Gastroesophageal sphincter (tissue), 4 donors: ENCODE measurements at regions not wholly inside any gene's neighbourhood (a gene's known extent, or its start where the extent isn't known, plus 50 kb on each side); places are given as distances from the start of the nearest gene placed in this dataset.

Source experiments
- ATAC-seq: fragments of 150-250 bp; one replicate; pipeline ENCODE4 v1.9.1; 2016; ENCODE audit warnings: mild to moderate bottlenecking, moderate library complexity
- H3K27ac ChIP-seq, 4 donors: fragments of 200-600 bp; sonication (generic) in 3 of 4; 1 replicate in 3 of 4; 2 replicates in 1 of 4; pipeline ENCODE4 v1.5.1; 2016 to 2019
- H3K27me3 ChIP-seq: fragments of 200-600 bp; sonication (generic); one replicate; pipeline ENCODE4 v1.5.1; 2019
- H3K36me3 ChIP-seq, 2 donors: fragments of 200-600 bp; sonication (generic); one replicate each; pipeline ENCODE4 v1.5.1; 2019; ENCODE audit warnings: control low read depth in 1 of 2
- H3K4me1 ChIP-seq, 3 donors: fragments of 200-600 bp; sonication (generic); 1 replicate in 2 of 3; 2 replicates in 1 of 3; pipeline ENCODE4 v1.5.1; 2016 to 2019; ENCODE audit warnings: control low read depth in 2 of 3
- H3K4me3 ChIP-seq, 2 donors: fragments of 200-600 bp; sonication (generic); one replicate each; pipeline ENCODE4 v1.5.1; 2019; ENCODE audit warnings: mild to moderate bottlenecking in 1 of 2, moderate library complexity in 1 of 2
- H3K9me3 ChIP-seq, 3 donors: fragments of 200-600 bp; sonication (generic); one replicate each; pipeline ENCODE4 v1.5.1; 2017 to 2019; ENCODE audit warnings: control low read depth in 2 of 3
- CTCF ChIP-seq, 4 experiments: fragments of 200-600 bp in 2 of 4; fragments of 450-650 bp in 2 of 4; sonication (generic) in 1 of 4; IDR thresholded peaks; one replicate each; pipeline ENCODE4 v1.5.1; 2017 to 2019; ENCODE audit warnings: antibody characterized with exemption in 4 of 4, mild to moderate bottlenecking in 2 of 4, moderate library complexity in 2 of 4
- EP300 ChIP-seq: sonication (generic); formaldehyde crosslinking; IDR thresholded peaks from one replicate; pipeline ENCODE4 v1.6.1; 2017; ENCODE audit warnings: antibody characterized with exemption, mild to moderate bottlenecking
- POLR2A ChIP-seq, 2 donors: fragments of 450-650 bp; IDR thresholded peaks; one replicate each; pipeline ENCODE4 v1.6.1; 2017; ENCODE audit warnings: antibody characterized with exemption in 2 of 2, mild to moderate bottlenecking in 2 of 2, moderate library complexity in 1 of 2
- POLR2AphosphoS5 ChIP-seq: sonication (generic); formaldehyde crosslinking; IDR thresholded peaks from one replicate; pipeline ENCODE4 v1.6.1; 2017; ENCODE audit warnings: antibody characterized with exemption
- WGBS, 2 donors: methylation state at CpG; one replicate each; pipeline ENCODE4 v1.1.5; 2018; ENCODE audit warnings: low coverage in 1 of 2; 5-methylcytosine and 5-hydroxymethylcytosine counted together

GRCh38 chr2:221337957-221338685, 234.0 kb downstream of the EPHA4 start:
- no peak for ATAC-seq
- H3K36me3 ChIP-seq, result no peaks in the 10 kb centered on the region
- TF ChIP-seq POLR2A (IDR thresholded peaks at IDR 0.05) (no peak), POLR2AphosphoS5 (no peak), CTCF (IDR thresholded peaks at IDR 0.05) (no peak), EP300 (no peak)
- WGBS, 2 donors, result 80 to 94% methylated on average over 3 to 5 of the region's 5 CpGs
- no peak overlapping the region for H3K27ac ChIP-seq
- H3K4me3 ChIP-seq, result no peak overlapping the region
- no peaks in the 10 kb centered on the region for H3K4me1 ChIP-seq
- H3K27me3 ChIP-seq, result no peaks in the 10 kb centered on the region
- H3K9me3 ChIP-seq, result no peaks in the 10 kb centered on the region

- 90 to 100% methylated on average over 3 to 4 of the region's 8 CpGs for WGBS, 2 donors
- Histone ChIP-seq H3K27ac (no peak overlapping the region), H3K27me3 (no peaks in the 10 kb centered on the region), H3K36me3 (no peaks in the 10 kb centered on the region), H3K4me3 (no peak overlapping the region), H3K4me1 (no peaks in the 10 kb centered on the region), H3K9me3 (no peaks in the 10 kb centered on the region)
- no peak for ATAC-seq
- no peak for TF ChIP-seq CTCF (IDR thresholded peaks at IDR 0.05)
- TF ChIP-seq POLR2AphosphoS5, result no peak
- no peak for TF ChIP-seq EP300
- no peak for TF ChIP-seq POLR2A (IDR thresholded peaks at IDR 0.05)
Observed at GRCh38 chr2:221342388-221342787, 229.7 kb downstream of the EPHA4 start.

- ATAC-seq, result no peak
- TF ChIP-seq POLR2A (IDR thresholded peaks at IDR 0.05) (no peak), CTCF (IDR thresholded peaks at IDR 0.05) (no peak), POLR2AphosphoS5 (no peak), EP300 (no peak)
Observed at GRCh38 chr2:221343524-221343923, 228.6 kb downstream of the EPHA4 start.

GRCh38 chr2:221345516-221345915, 226.6 kb downstream of the EPHA4 start:
- Histone ChIP-seq H3K27me3 (no peaks in the 10 kb centered on the region), H3K36me3 (no peaks in the 10 kb centered on the region), H3K4me3 (no peak overlapping the region), H3K4me1 (peaks cover 0 to 12% (median 0%) of the 10 kb centered on the region in 3 donors), H3K9me3 (no peaks in the 10 kb centered on the region), H3K27ac (no peak overlapping the region)
- ATAC-seq, result no peak
- no peak for TF ChIP-seq CTCF (IDR thresholded peaks at IDR 0.05)
- no peak for TF ChIP-seq POLR2AphosphoS5
- no peak for TF ChIP-seq POLR2A (IDR thresholded peaks at IDR 0.05)
- TF ChIP-seq EP300, result no peak

More at GRCh38 chr2:221343524-221343923, 228.6 kb downstream of the EPHA4 start:
- H3K4me3 ChIP-seq, result no peak overlapping the region
- no peaks in the 10 kb centered on the region for H3K36me3 ChIP-seq
- WGBS, 2 donors, result 100% methylated on average over 1 of the region's 1 CpG; no CpG with 5 or more reads in 1 of the 2 donors
- H3K27me3 ChIP-seq, result no peaks in the 10 kb centered on the region
- no peaks in the 10 kb centered on the region for H3K4me1 ChIP-seq
- no peaks in the 10 kb centered on the region for H3K9me3 ChIP-seq
- H3K27ac ChIP-seq, result no peak overlapping the region

- H3K4me3 ChIP-seq, result no peak overlapping the region
- H3K4me1 ChIP-seq, result peaks cover 0 to 19% (median 0%) of the 10 kb centered on the region in 3 donors
- no peak overlapping the region for H3K27ac ChIP-seq
- H3K9me3 ChIP-seq, result no peaks in the 10 kb centered on the region
- no peak for TF ChIP-seq EP300
- TF ChIP-seq CTCF (IDR thresholded peaks at IDR 0.05), result no peak
- WGBS, 2 donors, result 55 to 70% methylated on average over 3 of the region's 3 CpGs
- no peaks in the 10 kb centered on the region for H3K36me3 ChIP-seq
- H3K27me3 ChIP-seq, result no peaks in the 10 kb centered on the region
- ATAC-seq, result no peak
Observed at GRCh38 chr2:221346411-221346810, 225.7 kb downstream of the EPHA4 start.
